Hepatocyte (in vitro differentiated cells): ENCODE measurements at regions not wholly inside any gene's neighbourhood (a gene's known extent, or its start where the extent isn't known, plus 50 kb on each side); places are given as distances from the start of the nearest gene placed in this dataset.

Experiments used
- CTCF ChIP-seq: fragments of 200-600 bp; sonication (generic); IDR thresholded peaks from 2 replicates; pipeline ENCODE4 v1.5.1; 2016; ENCODE audit warnings: antibody characterized with exemption, mild to moderate bottlenecking; ENCODE audit not compliant: poor library complexity
- EZH2 ChIP-seq: fragments of 200-600 bp; sonication (generic); IDR thresholded peaks from 2 replicates; pipeline ENCODE4 v1.6.1; 2016; ENCODE audit warnings: antibody characterized with exemption, mild to moderate bottlenecking, borderline replicate concordance
- EZH2phosphoT487 ChIP-seq: fragments of 200-600 bp; sonication (generic); IDR thresholded peaks from one replicate; pipeline ENCODE4 v1.6.1; 2018; ENCODE audit warnings: antibody characterized with exemption, mild to moderate bottlenecking, low read depth, moderate library complexity; ENCODE audit not compliant: unreplicated experiment, severe bottlenecking

- TF ChIP-seq CTCF (no peak), EZH2 (no peak), EZH2phosphoT487 (no peak)
Observed at GRCh38 chr2:15704788-15705115, 113.1 kb downstream of the DDX1 start.
